Activated naive CD4-positive, alpha-beta T cell treated with anti-CD3 and anti-CD28 coated beads, Interleukin-2, amount 50 U/mL, for 72 hours (primary cell): ENCODE measurements at regions not wholly inside any gene's neighbourhood (a gene's known extent, or its start where the extent isn't known, plus 50 kb on each side); places are given as distances from the start of the nearest gene placed in this dataset.

Source experiments
- ATAC-seq, 2 donors: fragments of 150-1000 bp; cut with Tn5 transposase; 2 replicates each; pipeline ENCODE4 v1.10.0; 2021; ENCODE audit warnings: mild to moderate bottlenecking in 2 of 2, moderate library complexity in 2 of 2
- DNase-seq, 2 donors: peaks; one replicate each; pipeline ENCODE4 v3.0.0; 2021 to 2022; ENCODE audit warnings: low spot score in 2 of 2
- H3K27ac Mint-ChIP-seq, 2 donors: one replicate each; pipeline ENCODE4 v1.8.0; 2022; ENCODE audit warnings: mild to moderate bottlenecking in 2 of 2, mixed read lengths in 2 of 2
- H3K36me3 Mint-ChIP-seq, 2 donors: one replicate each; pipeline ENCODE4 v1.8.0; 2022; ENCODE audit warnings: mixed read lengths in 2 of 2
- H3K9me3 Mint-ChIP-seq, 2 donors: one replicate each; pipeline ENCODE4 v1.8.0; 2022; ENCODE audit warnings: mixed read lengths in 2 of 2

- no peak for ATAC-seq
- Mint-ChIP-seq H3K27ac (no peak overlapping the region), H3K36me3 (peaks cover 12 to 25% of the 10 kb centered on the region in 2 donors), H3K9me3 (peaks cover 17 to 24% of the 10 kb centered on the region in 2 donors)
- no peak for DNase-seq
Observed at GRCh38 chr16:35750157-35750689, 2290.8 kb downstream of the TP53TG3F start.

- Mint-ChIP-seq H3K27ac (no peak overlapping the region), H3K36me3 (peaks cover 15 to 29% of the 10 kb centered on the region in 2 donors), H3K9me3 (peaks cover 17 to 26% of the 10 kb centered on the region in 2 donors)
- DNase-seq (no peak), ATAC-seq (no peak)
Observed at GRCh38 chr16:35750701-35751104, 2291.3 kb downstream of the TP53TG3F start.

GRCh38 chr16:35751191-35751941 is 2292.0 kb downstream of the TP53TG3F start:
- H3K9me3 Mint-ChIP-seq = peaks cover 17 to 26% of the 10 kb centered on the region in 2 donors
- peaks cover 15 to 30% of the 10 kb centered on the region in 2 donors for H3K36me3 Mint-ChIP-seq
- no peak overlapping the region for H3K27ac Mint-ChIP-seq
- DNase-seq (no peak), ATAC-seq (no peak)

DNA sequence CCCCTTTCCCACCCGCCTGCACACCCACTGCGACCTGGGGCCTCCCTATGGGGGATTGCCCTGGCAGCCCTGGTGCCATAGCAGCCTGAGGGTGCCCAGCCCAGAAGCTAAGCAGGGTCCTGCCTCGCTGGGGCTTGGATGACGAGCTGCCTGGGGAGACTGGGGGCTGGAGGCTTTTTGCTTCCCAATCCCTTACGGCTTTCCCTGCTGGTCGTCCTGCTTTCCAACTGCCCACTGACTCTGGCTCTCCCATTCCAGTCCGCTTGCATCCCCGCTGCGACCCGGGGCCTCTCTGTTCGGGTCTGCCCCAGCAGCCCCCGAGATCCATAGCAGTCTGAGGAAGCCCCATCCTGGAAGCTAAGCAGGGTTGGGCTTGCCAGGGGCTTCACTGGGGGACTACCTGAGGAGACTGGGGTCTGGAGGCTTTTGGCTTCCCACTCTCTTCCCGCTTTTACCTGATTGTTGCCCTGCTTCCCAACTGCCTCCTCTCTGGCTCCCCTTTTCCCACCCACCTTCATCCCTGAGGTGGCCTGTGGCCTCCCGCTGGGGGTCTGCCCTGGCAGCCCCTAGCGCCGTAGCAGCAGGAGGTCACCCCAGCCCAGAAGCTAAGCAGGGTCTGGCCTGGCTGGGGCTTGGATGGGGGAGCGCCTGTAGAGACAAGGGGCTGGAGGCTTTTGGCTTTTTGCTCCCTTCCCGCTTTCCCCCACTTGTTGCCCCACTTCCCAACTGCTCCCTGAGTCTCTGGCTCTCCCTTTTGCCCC is 2292.8 kb downstream of the TP53TG3F start:
- no peak for DNase-seq
- H3K27ac Mint-ChIP-seq = no peak overlapping the region
- H3K36me3 Mint-ChIP-seq = peaks cover 15 to 27% of the 10 kb centered on the region in 2 donors
- ATAC-seq = no peak
- H3K9me3 Mint-ChIP-seq = peaks cover 14 to 23% of the 10 kb centered on the region in 2 donors

GRCh38 chr16:35752773-35753558 is 2293.6 kb downstream of the TP53TG3F start:
- DNase-seq (no peak), ATAC-seq (no peak)
- no peak overlapping the region for H3K27ac Mint-ChIP-seq

DNA sequence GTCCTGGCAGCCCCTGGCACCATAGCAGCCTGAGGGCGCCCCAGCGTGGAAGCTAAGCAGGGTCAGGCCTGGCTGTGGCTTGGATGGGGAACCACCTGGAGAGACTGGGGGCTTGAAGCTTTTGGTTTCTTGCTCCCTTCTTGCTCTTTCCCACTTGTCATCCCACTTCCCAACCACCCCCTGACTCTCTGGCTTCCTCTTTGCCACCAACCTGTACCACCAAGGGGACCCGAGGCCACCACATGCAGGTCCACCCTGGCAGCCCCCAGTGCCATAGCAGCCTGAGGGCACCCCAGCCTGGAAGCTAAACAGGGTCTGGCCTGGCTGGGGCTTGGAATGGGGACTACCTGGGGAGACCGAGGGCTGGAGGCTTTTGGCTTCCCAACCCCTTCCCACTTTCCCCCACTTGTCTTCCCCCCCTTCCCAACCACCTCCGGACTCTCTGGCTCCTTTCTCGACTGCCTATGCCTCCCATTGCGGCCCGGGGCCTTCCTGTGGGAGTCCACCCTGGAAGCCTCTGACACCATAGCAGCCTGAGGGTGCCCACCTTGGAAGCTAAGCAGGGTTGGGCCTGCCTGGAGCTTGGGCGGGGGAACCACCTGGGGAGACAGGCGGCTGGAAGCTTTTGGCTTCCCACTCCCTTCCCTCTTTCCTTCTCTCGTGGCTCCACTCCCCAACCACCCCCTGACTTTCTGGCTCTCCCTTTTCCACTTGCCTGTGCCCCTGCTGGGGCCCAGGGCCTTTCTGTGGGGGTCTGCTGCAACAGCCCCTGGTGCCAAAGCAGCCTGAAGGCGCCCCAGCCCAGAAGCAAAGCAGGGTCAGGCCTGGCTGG is 2294.4 kb downstream of the TP53TG3F start:
- DNase-seq = no peak
- Mint-ChIP-seq H3K36me3 (peaks cover 15 to 24% of the 10 kb centered on the region in 2 donors), H3K9me3 (peaks cover 11 to 19% of the 10 kb centered on the region in 2 donors), H3K27ac (no peak overlapping the region)
- no peak for ATAC-seq

More at GRCh38 chr16:35752773-35753558, 2293.6 kb downstream of the TP53TG3F start:
- H3K9me3 Mint-ChIP-seq = peaks cover 11 to 19% of the 10 kb centered on the region in 2 donors
- H3K36me3 Mint-ChIP-seq = peaks cover 15 to 24% of the 10 kb centered on the region in 2 donors

DNA sequence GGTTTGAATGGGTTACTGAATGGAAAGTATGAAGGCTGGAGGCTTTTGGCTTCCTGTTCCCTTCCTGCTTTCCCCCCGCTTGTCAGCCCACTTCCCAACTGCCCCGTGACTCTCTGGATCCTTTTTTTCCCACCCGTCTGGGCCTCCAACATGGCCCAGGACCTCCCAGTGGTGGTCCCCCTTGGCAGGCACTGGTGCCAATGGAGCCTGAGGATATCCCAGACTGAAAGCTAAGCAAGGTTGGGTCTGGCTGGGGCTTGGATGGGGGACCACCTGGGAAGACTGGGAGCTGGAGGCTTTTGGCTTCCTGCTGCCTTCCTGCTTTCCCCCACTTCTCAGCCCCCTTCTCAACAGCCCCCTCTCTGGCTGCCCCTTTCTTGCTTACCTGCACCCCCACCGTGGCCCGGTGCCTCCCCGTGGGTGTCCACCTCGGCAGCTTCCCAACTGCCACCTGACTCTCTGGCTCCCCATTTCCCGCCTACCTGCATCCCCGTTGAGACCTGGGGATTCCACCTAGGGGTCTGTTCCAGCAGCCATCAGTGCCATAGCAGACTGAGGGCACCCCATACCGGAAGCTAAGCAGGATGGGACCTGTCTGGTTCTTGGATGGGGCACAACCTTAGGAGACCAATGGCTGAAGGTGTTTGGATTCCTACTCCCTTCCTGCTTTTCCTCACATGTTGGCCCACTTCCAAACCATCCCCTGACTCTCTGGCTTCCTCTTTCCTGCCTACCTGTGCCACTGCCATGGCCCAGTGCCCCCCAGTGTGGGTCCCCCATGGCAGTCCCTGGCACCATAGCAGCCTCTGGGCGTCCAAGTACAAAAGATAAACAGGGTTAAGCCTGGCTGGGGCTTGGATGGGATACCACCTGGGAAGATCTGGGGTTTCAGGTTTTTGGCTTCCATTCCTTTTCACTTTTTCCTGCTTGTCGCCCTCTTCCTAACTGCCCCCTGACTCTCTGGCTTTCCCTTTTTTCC is 2295.3 kb downstream of the TP53TG3F start:
- peaks cover 11 to 19% of the 10 kb centered on the region in 2 donors for H3K9me3 Mint-ChIP-seq
- ATAC-seq (no peak), DNase-seq (no peak)
- peaks cover 15 to 24% of the 10 kb centered on the region in 2 donors for H3K36me3 Mint-ChIP-seq
- no peak overlapping the region for H3K27ac Mint-ChIP-seq

DNA sequence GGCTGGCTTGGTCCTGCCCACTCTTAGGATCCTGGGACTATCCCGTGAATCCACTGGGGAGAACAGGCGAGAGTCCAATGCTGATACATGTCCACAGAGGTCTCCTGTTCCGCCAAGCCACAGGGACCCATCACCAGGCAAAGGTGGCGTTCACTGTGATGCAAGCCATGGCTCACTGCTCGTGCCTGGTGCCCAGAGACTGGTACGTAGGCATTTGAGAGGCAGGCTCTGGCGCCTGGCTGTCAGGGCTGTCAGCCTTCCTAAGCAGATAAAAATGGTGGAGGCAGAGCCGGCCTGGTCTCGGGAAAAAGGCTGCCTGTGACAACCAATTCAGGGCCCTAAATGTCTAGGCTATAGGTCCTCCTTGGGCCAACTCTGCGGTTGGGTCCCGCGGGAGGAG is 2329.0 kb downstream of the TP53TG3F start:
- DNase-seq (no peak), ATAC-seq (no peak)
- Mint-ChIP-seq H3K36me3 (peaks cover 7 to 55% of the 10 kb centered on the region in 2 donors), H3K27ac (no peak overlapping the region), H3K9me3 (peaks cover 22 to 51% of the 10 kb centered on the region in 2 donors)

DNA sequence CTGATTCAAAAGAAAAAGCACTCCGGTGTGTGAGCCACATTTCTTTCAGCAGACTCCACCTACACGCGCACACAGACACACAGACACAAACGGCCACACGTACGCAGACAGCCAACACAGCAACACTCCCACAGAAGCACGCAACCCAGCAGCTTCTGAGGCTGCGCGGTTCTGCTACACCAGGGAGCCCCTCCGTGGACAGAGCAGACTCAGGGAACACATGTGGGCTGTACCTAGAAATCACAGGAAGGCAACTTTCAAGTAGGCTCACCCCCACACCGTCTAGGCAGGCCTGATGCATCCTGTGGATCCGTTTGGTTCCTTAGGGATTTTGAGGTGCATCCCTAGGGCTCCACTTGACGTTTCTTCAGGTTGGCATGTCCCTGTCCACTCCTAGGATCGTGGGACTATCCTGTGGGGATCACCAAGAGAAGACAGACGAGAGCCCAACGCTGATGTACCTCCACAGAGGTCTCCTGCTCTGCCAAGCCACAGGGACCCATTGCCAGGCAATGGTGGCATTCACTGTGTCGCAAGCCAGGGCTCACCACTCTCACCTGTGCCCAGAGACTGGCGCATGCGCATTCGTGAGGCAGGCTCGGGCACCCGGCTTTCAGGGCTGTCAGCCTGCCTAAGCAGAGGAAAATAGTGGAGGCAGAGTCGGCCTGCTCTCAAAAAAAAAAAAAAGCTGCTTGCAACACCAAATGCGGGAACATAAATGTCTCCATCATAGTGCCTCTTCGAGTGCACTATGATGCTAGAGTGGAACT is 2333.3 kb downstream of the TP53TG3F start:
- DNase-seq (no peak), ATAC-seq (no peak)
- Mint-ChIP-seq H3K9me3 (peaks cover 14 to 44% of the 10 kb centered on the region in 2 donors), H3K36me3 (peaks cover 0 to 43% of the 10 kb centered on the region in 2 donors), H3K27ac (no peak overlapping the region)

DNA sequence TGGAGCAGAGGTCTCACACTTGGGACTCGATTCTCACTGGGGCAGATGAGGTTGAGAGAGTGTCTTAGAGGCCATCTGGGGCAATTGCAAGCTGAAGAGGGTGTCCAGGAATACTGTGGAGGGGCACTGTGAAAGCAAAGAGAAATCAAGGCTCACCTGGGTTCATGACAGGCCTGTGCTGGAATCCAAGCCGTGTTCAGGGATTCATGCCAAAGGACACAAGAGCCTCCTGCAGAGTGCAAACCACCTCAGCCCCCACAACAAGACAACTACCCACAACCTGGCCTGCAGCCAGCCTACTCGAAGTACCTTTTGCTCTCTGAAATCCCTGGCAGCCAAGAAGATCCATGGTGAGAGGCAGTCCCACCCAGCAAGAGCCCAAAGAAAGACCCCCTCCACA is 2334.2 kb downstream of the TP53TG3F start:
- ATAC-seq (no peak), DNase-seq (no peak)
- H3K36me3 Mint-ChIP-seq = peaks cover 0 to 42% of the 10 kb centered on the region in 2 donors
- no peak overlapping the region for H3K27ac Mint-ChIP-seq
- peaks cover 13 to 39% of the 10 kb centered on the region in 2 donors for H3K9me3 Mint-ChIP-seq

GRCh38 chr16:35794896-35795295 is 2335.5 kb downstream of the TP53TG3F start:
- Mint-ChIP-seq H3K9me3 (peaks cover 16 to 40% of the 10 kb centered on the region in 2 donors), H3K36me3 (peaks cover 0 to 38% of the 10 kb centered on the region in 2 donors), H3K27ac (no peak overlapping the region)
- ATAC-seq (no peak), DNase-seq (no peak)

DNA sequence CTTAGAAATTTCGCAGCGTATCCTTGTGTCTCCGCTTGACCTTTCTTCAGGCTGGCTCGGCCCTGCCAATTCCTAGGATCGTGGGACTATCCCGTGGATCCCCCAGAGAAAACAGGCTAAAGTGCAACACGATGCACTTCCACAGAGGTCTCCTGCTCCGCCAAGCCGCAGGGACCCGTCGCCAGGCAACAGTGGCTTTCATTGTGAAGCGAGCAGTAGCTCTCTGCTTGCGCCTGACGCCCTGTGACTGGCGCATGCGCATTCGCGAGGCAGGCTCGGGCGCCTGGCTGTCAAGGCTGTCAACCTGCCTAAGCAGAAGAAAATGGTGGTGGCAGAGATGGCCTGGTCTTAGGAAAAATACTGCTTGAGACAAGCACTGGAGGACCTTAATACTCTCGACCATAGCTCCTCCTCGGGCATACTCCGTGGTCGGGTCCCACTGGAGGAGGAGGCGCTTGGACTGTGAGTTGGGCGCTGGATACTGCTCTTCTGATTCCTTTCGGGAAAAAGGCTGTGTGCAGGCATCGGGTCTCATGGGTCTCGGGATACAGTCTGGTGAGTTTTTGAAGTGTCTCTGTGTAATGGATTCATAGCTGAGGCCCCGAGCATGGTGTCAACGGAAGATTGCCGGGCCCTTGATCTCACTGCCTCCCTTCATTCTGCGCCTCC is 2336.1 kb downstream of the TP53TG3F start:
- DNase-seq = no peak
- peaks cover 0 to 38% of the 10 kb centered on the region in 2 donors for H3K36me3 Mint-ChIP-seq
- no peak overlapping the region for H3K27ac Mint-ChIP-seq
- H3K9me3 Mint-ChIP-seq = peaks cover 16 to 40% of the 10 kb centered on the region in 2 donors
- no peak for ATAC-seq

DNA sequence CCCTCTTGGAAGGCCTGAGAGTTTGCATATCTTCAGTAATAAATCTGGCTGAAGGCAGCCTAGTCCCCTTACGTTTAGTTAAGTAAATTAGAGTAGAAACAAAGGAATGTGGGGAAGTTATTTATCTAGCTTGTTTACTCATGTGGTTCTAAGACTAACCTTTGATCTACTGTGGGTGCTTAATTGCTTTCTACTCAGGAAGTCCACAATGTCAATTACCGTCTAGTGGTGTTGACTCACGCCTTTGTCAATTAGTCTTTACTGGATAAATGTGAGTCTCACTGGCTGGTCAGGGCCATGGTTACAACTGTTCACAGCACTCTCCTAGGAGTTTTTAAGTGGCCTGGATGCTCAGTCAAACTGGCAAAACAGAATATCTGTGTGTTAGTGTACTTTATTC is 2338.4 kb downstream of the TP53TG3F start:
- no peak for ATAC-seq
- Mint-ChIP-seq H3K9me3 (peaks cover 23 to 37% of the 10 kb centered on the region in 2 donors), H3K27ac (no peak overlapping the region)

More for the DNA sequence above, 2338.4 kb downstream of the TP53TG3F start:
- DNase-seq = no peak
- H3K36me3 Mint-ChIP-seq = peaks cover 0 to 28% of the 10 kb centered on the region in 2 donors
